ENCODE measurements at regions not wholly inside any gene's neighbourhood (a gene's known extent, or its start where the extent isn't known, plus 50 kb on each side); places are given as distances from the start of the nearest gene placed in this dataset.

DNA sequence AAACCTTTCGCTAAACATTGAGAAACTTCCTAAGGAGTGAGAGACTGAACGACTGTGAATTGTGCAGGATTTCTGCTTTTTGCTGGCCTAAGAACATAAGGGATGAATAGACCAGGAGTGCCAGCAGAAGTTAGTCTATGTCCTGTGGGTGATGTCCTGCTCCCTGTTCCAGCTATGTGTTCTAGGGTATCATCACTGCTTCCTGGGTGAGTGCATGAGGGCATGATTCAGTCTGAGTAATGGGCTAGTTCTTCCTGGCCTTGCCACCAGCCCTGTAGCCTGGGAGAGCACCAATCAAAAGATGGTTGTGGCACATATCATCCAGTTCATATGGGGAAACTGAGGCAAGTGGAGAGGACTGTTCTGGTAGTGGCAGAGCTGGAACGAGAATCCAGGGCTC is 153.9 kb upstream of the TPM1 start:
- intact Hi-C loops (cut with DNase I; ENCODE audit: low total_unique reads): no loop called here
- Histone ChIP-seq H3K4me1 (peaks cover 20 to 43% (median 32%) of the 10 kb centered on the region in 4 donors), H3K27ac (peak overlapping the region in 1 of 5 donors; percentile 86), H3K36me3 (no peaks in the 10 kb centered on the region), H3K9me3 (no peaks in the 10 kb centered on the region), H3K27me3 (no peaks in the 10 kb centered on the region), H3K4me3 (no peak overlapping the region)
- TF ChIP-seq POLR2A (IDR thresholded peaks at IDR 0.05): no peak
- TF ChIP-seq, protein P1, sequence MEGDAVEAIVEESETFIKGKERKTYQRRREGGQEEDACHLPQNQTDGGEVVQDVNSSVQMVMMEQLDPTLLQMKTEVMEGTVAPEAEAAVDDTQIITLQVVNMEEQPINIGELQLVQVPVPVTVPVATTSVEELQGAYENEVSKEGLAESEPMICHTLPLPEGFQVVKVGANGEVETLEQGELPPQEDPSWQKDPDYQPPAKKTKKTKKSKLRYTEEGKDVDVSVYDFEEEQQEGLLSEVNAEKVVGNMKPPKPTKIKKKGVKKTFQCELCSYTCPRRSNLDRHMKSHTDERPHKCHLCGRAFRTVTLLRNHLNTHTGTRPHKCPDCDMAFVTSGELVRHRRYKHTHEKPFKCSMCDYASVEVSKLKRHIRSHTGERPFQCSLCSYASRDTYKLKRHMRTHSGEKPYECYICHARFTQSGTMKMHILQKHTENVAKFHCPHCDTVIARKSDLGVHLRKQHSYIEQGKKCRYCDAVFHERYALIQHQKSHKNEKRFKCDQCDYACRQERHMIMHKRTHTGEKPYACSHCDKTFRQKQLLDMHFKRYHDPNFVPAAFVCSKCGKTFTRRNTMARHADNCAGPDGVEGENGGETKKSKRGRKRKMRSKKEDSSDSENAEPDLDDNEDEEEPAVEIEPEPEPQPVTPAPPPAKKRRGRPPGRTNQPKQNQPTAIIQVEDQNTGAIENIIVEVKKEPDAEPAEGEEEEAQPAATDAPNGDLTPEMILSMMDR (IDR thresholded peaks at IDR 0.05): no peak
- no peak for TF ChIP-seq POLR2AphosphoS5 (IDR thresholded peaks at IDR 0.05)
- no peak for TF ChIP-seq EP300 (IDR thresholded peaks at IDR 0.05)
- no peak for DNase-seq
- WGBS, 5 donors: 87 to 100% (median 94%) methylated on average over 3 of the region's 3 CpGs

DNA sequence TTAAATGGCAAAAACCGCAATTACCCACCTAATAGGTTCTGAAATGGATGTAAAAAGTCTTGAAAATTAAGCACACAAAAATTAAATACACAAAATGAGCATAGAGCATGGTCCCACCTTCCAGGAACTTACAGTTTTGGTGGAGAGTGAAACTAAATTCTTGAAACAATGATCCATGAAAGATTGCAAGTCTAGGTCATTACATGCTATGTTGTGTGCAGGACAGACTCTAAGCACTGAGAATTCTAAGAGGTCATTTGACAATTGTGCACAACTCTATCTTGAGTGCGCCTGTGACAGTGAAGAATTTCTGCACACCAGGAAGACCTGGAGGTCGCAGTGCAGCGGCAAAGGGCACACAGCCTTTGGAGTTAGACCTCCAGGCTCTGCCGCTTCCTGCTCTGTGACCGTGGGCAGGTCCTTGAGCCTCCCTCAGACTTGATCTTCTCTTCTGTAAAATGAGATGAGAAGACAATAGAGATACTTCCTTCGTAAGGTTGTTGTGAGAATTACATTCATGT is 153.3 kb upstream of the TPM1 start:
- Histone ChIP-seq H3K36me3 (no peaks in the 10 kb centered on the region), H3K27ac (peak overlapping the region in 4 of 5 donors; percentile 47 to 86 (median 74)), H3K4me3 (no peak overlapping the region), H3K9me3 (no peaks in the 10 kb centered on the region), H3K4me1 (peaks cover 20 to 44% (median 31%) of the 10 kb centered on the region in 4 donors), H3K27me3 (no peaks in the 10 kb centered on the region)
- DNase-seq: no peak
- 90 to 97% (median 95%) methylated on average over 7 of the region's 7 CpGs for WGBS, 5 donors
- intact Hi-C loops (cut with DNase I; ENCODE audit: low total_unique reads): no loop called here
- TF ChIP-seq EP300 (IDR thresholded peaks at IDR 0.05) (no peak), POLR2AphosphoS5 (IDR thresholded peaks at IDR 0.05) (no peak), POLR2A (IDR thresholded peaks at IDR 0.05) (no peak)
- TF ChIP-seq, protein P1 (IDR thresholded peaks at IDR 0.05): no peak

DNA sequence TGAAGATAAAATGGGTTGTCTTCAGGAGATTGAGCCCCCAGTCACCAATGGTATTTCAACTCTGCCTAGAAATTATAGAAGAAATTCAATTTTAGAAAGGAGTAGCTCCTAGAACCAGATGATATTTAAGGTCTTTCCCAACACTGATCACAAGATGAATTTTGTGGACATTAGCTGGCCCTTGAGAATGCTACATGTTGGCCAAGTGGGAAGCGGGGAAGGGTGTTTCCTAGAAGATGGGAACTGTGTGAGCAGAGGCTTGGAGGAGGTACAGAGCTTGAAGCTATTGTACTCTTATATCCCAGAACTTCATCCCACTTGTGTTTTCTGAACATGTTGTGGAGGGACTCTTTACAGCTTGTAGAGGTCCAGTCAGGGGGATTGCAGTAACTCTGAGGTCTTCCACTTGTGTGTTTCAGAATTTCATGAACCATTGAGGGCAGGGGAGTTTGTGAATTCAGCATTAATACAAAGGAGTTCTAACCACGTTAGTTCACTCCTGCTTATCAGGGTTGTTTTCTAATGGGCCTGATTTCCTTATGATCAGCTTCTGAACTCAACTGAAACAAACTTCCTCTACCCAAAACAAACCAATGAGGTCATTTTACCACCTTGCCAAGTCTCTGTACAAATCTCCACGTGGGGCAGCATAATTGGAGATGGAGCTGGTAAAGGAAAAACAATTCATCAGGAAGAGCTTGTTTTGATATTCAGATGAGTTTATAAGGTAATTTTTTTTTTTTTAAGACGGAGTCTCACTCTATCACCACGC is 152.6 kb upstream of the TPM1 start:
- Histone ChIP-seq H3K4me3 (no peak overlapping the region), H3K9me3 (no peaks in the 10 kb centered on the region), H3K4me1 (peaks cover 20 to 51% (median 31%) of the 10 kb centered on the region in 4 donors), H3K27ac (peak overlapping the region; percentile 39 to 86 (median 69)), H3K27me3 (no peaks in the 10 kb centered on the region), H3K36me3 (no peaks in the 10 kb centered on the region)
- DNase-seq: peak in 1 of 2 donors; percentile 73
- intact Hi-C loops (cut with DNase I; ENCODE audit: low total_unique reads): no loop called here
- TF ChIP-seq POLR2AphosphoS5 (IDR thresholded peaks at IDR 0.05): peak in 1 of 3 donors; percentile 39
- TF ChIP-seq, protein P1 (IDR thresholded peaks at IDR 0.05): no peak
- TF ChIP-seq POLR2A (IDR thresholded peaks at IDR 0.05): no peak
- no peak for TF ChIP-seq EP300 (IDR thresholded peaks at IDR 0.05)
- WGBS, 5 donors: 41 to 53% (median 47%) methylated on average over 5 of the region's 5 CpGs

DNA sequence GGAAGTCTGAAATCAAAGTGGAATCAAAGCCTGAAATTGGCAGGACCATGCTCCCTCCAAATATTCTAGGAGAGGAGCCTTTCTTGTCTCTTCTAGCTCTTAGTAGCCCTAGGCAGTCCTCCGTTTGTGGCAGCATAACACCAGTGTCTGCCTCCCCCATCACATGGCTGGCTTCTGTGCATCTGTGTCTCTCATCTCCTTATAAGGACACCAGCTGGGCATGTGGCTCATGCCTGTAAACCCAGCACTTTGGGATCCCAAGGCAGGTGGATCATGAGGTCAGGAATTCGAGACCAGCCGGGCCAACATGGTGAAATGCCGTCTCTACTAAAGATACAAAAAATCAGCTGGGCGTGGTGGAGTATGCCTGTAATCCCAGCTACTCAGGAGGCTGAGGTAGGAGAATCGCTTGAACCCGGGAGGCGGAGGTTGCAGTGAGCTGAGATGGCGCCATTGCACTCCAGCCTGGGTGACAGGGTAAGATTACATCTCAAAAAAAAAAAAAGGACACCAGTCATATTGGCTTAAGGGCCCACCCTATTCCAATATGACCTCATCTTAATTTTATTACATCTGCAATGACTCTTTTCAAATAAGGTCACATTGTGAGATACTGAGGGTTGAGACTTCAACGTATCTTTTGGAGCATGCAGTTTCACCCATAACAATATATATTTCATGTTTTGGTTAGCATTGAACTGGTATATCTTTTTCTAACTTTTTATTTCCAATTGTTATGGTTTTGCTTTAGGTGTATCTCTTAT is 148.0 kb upstream of the TPM1 start:
- H3K4me3 ChIP-seq: no peak overlapping the region
- no peaks in the 10 kb centered on the region for H3K27me3 ChIP-seq
- no peaks in the 10 kb centered on the region for H3K9me3 ChIP-seq
- no peak for DNase-seq
- intact Hi-C loops (cut with DNase I; ENCODE audit: low total_unique reads): no loop called here
- no peaks in the 10 kb centered on the region for H3K36me3 ChIP-seq
- WGBS, 5 donors: 88 to 95% (median 94%) methylated on average over 10 of the region's 10 CpGs
- TF ChIP-seq, protein P1 (IDR thresholded peaks at IDR 0.05): no peak
- TF ChIP-seq POLR2A (IDR thresholded peaks at IDR 0.05) (no peak), POLR2AphosphoS5 (IDR thresholded peaks at IDR 0.05) (no peak), EP300 (IDR thresholded peaks at IDR 0.05) (no peak)
- peak overlapping the region in 3 of 5 donors; percentile 85 to 93 (median 85) for H3K27ac ChIP-seq
- H3K4me1 ChIP-seq: peaks cover 28 to 55% (median 43%) of the 10 kb centered on the region in 4 donors
